BLaER1 treated with 17β-estradiol and CSF1 and Interleukin-3, amounts not matched to agents 10 nM and 100 nM (cell line): ENCODE measurements at regions not wholly inside any gene's neighbourhood (a gene's known extent, or its start where the extent isn't known, plus 50 kb on each side); places are given as distances from the start of the nearest gene placed in this dataset.
A peak's percentile ranks its signal among the peaks of the same experiment; 100 is the strongest.

ENCODE experiments used
- H3K27ac ChIP-seq, 11 experiments: shearing (Covaris generic); formaldehyde crosslinking; 2 replicates each; pipeline ENCODE4 v1.8.1; 2022
- H3K27me3 ChIP-seq, 11 experiments: shearing (Covaris generic); formaldehyde crosslinking; 2 replicates each; pipeline ENCODE4 v1.8.1; 2022
- H3K36me3 ChIP-seq, 11 experiments: shearing (Covaris generic); formaldehyde crosslinking; 2 replicates each; pipeline ENCODE4 v1.8.1; 2022
- H3K4me1 ChIP-seq, 10 experiments: shearing (Covaris generic); formaldehyde crosslinking; 2 replicates each; pipeline ENCODE4 v1.8.1; 2022
- H3K4me2 ChIP-seq, 11 experiments: shearing (Covaris generic); formaldehyde crosslinking; 2 replicates each; pipeline ENCODE4 v1.8.1; 2022
- H3K4me3 ChIP-seq, 10 experiments: shearing (Covaris generic); formaldehyde crosslinking; 2 replicates each; pipeline ENCODE4 v1.8.1; 2022
- H3K9ac ChIP-seq, 11 experiments: shearing (Covaris generic); formaldehyde crosslinking; 2 replicates each; pipeline ENCODE4 v1.8.1; 2022
- H3K9me3 ChIP-seq, 11 experiments: shearing (Covaris generic); formaldehyde crosslinking; replicated peaks in 1 of 11; 2 replicates each; pipeline ENCODE4 v1.8.1; 2022
- H4K20me1 ChIP-seq, 11 experiments: shearing (Covaris generic); formaldehyde crosslinking; 2 replicates each; pipeline ENCODE4 v1.8.1; 2022
- Cebpa-rat ChIP-seq, 11 experiments: shearing (Covaris generic); IDR thresholded peaks; 2 replicates each; pipeline ENCODE4 v1.8.1; 2022

- H3K4me3 ChIP-seq: peak overlapping the region in 1 of 10 experiments; percentile 19; a peak in 1 of 20 replicates
- H4K20me1 ChIP-seq: no peaks in the 10 kb centered on the region
- TF ChIP-seq Cebpa-rat (IDR thresholded peaks at IDR 0.05): peak in 4 of 11 experiments; percentile 73 to 88 (median 80); a peak in 9 of 22 replicates
- no peaks in the 10 kb centered on the region for H3K36me3 ChIP-seq
- H3K27ac ChIP-seq: peak overlapping the region in 8 of 11 experiments; percentile 6 to 73 (median 44); a peak in 13 of 22 replicates
- peaks cover 24 to 37% (median 31%) of the 10 kb centered on the region in 10 experiments for H3K4me1 ChIP-seq
- peaks cover 28 to 37% (median 34%) of the 10 kb centered on the region in 11 experiments for H3K9me3 ChIP-seq
- H3K27me3 ChIP-seq: no peaks in the 10 kb centered on the region
- H3K9ac ChIP-seq: peak overlapping the region in 4 of 11 experiments; percentile 14 to 41 (median 38); a peak in 7 of 22 replicates
- peak overlapping the region; percentile 66 to 85 (median 71) for H3K4me2 ChIP-seq
Measured at GRCh38 chr2:120669121-120669952, 66.3 kb upstream of the GLI2 start.

GRCh38 chr2:120669971-120670370 lies 65.7 kb upstream of the GLI2 start:
- Histone ChIP-seq H4K20me1 (no peaks in the 10 kb centered on the region), H3K36me3 (no peaks in the 10 kb centered on the region), H3K27me3 (no peaks in the 10 kb centered on the region), H3K9ac (peak overlapping the region in 4 of 11 experiments; percentile 14 to 41 (median 34); a peak in 7 of 22 replicates), H3K27ac (peak overlapping the region in 8 of 11 experiments; percentile 6 to 68 (median 43); a peak in 13 of 22 replicates), H3K4me2 (peak overlapping the region; percentile 66 to 85 (median 71)), H3K9me3 (peaks cover 22 to 30% (median 27%) of the 10 kb centered on the region in 11 experiments), H3K4me3 (0 out of 20 replicates have a peak overlapping the region, but pooled peaks of 1 of the 10 experiments have one; percentile 19), H3K4me1 (peaks cover 24 to 37% (median 31%) of the 10 kb centered on the region in 10 experiments)
- TF ChIP-seq Cebpa-rat (IDR thresholded peaks at IDR 0.05): no peak

- peaks cover 24 to 37% (median 31%) of the 10 kb centered on the region in 10 experiments for H3K4me1 ChIP-seq
- no peaks in the 10 kb centered on the region for H4K20me1 ChIP-seq
- peaks cover 18 to 26% (median 24%) of the 10 kb centered on the region in 11 experiments for H3K9me3 ChIP-seq
- H3K27me3 ChIP-seq: peaks cover 0 to under 1% (median 0%) of the 10 kb centered on the region in 11 experiments; a peak in 1 of 22 replicates
- H3K36me3 ChIP-seq: no peaks in the 10 kb centered on the region
- no peak for TF ChIP-seq Cebpa-rat (IDR thresholded peaks at IDR 0.05)
- peak overlapping the region; percentile 66 to 85 (median 71) for H3K4me2 ChIP-seq
- H3K27ac ChIP-seq: peak overlapping the region in 7 of 11 experiments; percentile 18 to 68 (median 54); a peak in 12 of 22 replicates
- no peak overlapping the region; a peak in 1 of 22 replicates for H3K9ac ChIP-seq
- H3K4me3 ChIP-seq: no peak overlapping the region
Measured at GRCh38 chr2:120670371-120670770, 65.3 kb upstream of the GLI2 start.

- peak overlapping the region; percentile 66 to 85 (median 71) for H3K4me2 ChIP-seq
- TF ChIP-seq Cebpa-rat (IDR thresholded peaks at IDR 0.05): no peak
- H3K9ac ChIP-seq: no peak overlapping the region
- H4K20me1 ChIP-seq: no peaks in the 10 kb centered on the region
- peaks cover 24 to 37% (median 31%) of the 10 kb centered on the region in 10 experiments for H3K4me1 ChIP-seq
- peaks cover 0 to 6% (median 0%) of the 10 kb centered on the region in 11 experiments; a peak in 6 of 22 replicates for H3K27me3 ChIP-seq
- H3K36me3 ChIP-seq: no peaks in the 10 kb centered on the region
- H3K27ac ChIP-seq: peak overlapping the region in 4 of 11 experiments; percentile 54 to 68 (median 64); a peak in 7 of 22 replicates
- H3K9me3 ChIP-seq: peaks cover 13 to 21% (median 19%) of the 10 kb centered on the region in 11 experiments
- no peak overlapping the region for H3K4me3 ChIP-seq
Measured at GRCh38 chr2:120670771-120671480, 64.7 kb upstream of the GLI2 start.

GRCh38 chr2:120672526-120673204 lies 63.0 kb upstream of the GLI2 start:
- no peaks in the 10 kb centered on the region for H3K36me3 ChIP-seq
- no peak for TF ChIP-seq Cebpa-rat (IDR thresholded peaks at IDR 0.05)

GRCh38 chr2:120673205-120673550 lies 62.5 kb upstream of the GLI2 start:
- no peaks in the 10 kb centered on the region for H4K20me1 ChIP-seq
- no peak overlapping the region; a peak in 2 of 22 replicates for H3K27ac ChIP-seq
- no peaks in the 10 kb centered on the region for H3K9me3 ChIP-seq
- no peak for TF ChIP-seq Cebpa-rat (IDR thresholded peaks at IDR 0.05)
- H3K4me1 ChIP-seq: peaks cover 24 to 37% (median 32%) of the 10 kb centered on the region in 10 experiments
- no peak overlapping the region for H3K9ac ChIP-seq
- no peaks in the 10 kb centered on the region for H3K36me3 ChIP-seq
- H3K4me3 ChIP-seq: no peak overlapping the region
- H3K4me2 ChIP-seq: no peak overlapping the region; a peak in 1 of 22 replicates
- H3K27me3 ChIP-seq: peaks cover 9 to 25% (median 16%) of the 10 kb centered on the region in 11 experiments; a peak in 17 of 22 replicates

More at GRCh38 chr2:120672526-120673204, 63.0 kb upstream of the GLI2 start:
- Histone ChIP-seq H3K9me3 (peaks cover 0 to 5% (median 2%) of the 10 kb centered on the region in 11 experiments; a peak in 11 of 22 replicates), H3K27me3 (peaks cover 6 to 22% (median 14%) of the 10 kb centered on the region in 11 experiments; a peak in 17 of 22 replicates), H3K9ac (no peak overlapping the region), H3K27ac (no peak overlapping the region; a peak in 1 of 22 replicates), H3K4me3 (no peak overlapping the region), H3K4me2 (peak overlapping the region in 1 of 11 experiments; percentile 25; a peak in 2 of 22 replicates), H4K20me1 (no peaks in the 10 kb centered on the region), H3K4me1 (peaks cover 24 to 37% (median 31%) of the 10 kb centered on the region in 10 experiments)

- Histone ChIP-seq H3K4me1 (peaks cover 27 to 41% (median 35%) of the 10 kb centered on the region in 10 experiments), H3K9ac (no peak overlapping the region), H3K27me3 (peaks cover 9 to 26% (median 16%) of the 10 kb centered on the region in 11 experiments; a peak in 17 of 22 replicates), H3K9me3 (no peaks in the 10 kb centered on the region), H3K36me3 (no peaks in the 10 kb centered on the region), H3K4me2 (no peak overlapping the region), H4K20me1 (no peaks in the 10 kb centered on the region), H3K4me3 (no peak overlapping the region), H3K27ac (no peak overlapping the region)
- TF ChIP-seq Cebpa-rat (IDR thresholded peaks at IDR 0.05): no peak
Measured at GRCh38 chr2:120673571-120674061, 62.1 kb upstream of the GLI2 start.
